HEK293T (cell line): ENCODE measurements at regions not wholly inside any gene's neighbourhood (a gene's known extent, or its start where the extent isn't known, plus 50 kb on each side); places are given as distances from the start of the nearest gene placed in this dataset.

Experiments used
- BHLHE40 ChIP-seq: fragments of 450-650 bp; IDR thresholded peaks from 2 replicates; pipeline ENCODE4 v1.6.1; 2016; ENCODE audit warnings: mild to moderate bottlenecking, moderate library complexity, borderline replicate concordance
- FOXM1 ChIP-seq: fragments of 450-650 bp; IDR thresholded peaks from 2 replicates; pipeline ENCODE4 v1.6.1; 2017; ENCODE audit warnings: mild to moderate bottlenecking, borderline replicate concordance
- TARDBP ChIP-seq: fragments of 450-650 bp; IDR thresholded peaks from 2 replicates; pipeline ENCODE4 v1.6.1; 2016

DNA sequence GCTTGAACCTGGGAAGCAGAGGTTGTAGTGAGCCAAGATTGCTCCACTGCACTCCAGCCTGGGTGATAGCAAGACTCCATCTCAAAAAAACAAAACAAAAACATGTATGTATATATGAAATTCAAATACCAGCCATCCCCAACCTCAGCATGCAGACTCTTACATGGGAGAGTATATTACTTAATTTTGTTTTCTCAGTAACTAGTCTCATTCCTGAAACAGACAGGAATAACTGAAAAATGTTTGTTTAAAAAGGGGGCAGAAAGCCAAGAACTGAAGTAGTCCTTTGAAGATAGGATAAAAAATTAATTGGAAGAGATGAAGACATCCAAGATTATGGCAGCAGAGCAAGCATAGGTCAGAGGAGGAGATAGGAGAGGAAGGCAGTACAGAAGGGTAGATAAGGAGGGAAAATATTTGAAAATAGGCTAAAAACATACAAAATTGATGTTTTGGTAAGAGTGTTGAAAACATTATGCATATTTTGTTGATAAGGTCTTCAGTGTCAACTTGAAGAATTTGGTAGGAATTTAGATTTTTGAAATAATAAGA is 309.9 kb downstream of the MAT2B start:
- no peak for TF ChIP-seq BHLHE40
- TF ChIP-seq FOXM1 = no peak
- no peak for TF ChIP-seq TARDBP
